Effector CD4-positive, alpha-beta T cell (primary cell): ENCODE measurements at regions not wholly inside any gene's neighbourhood (a gene's known extent, or its start where the extent isn't known, plus 50 kb on each side); places are given as distances from the start of the nearest gene placed in this dataset.
"Not testable (repeated sequence)": the region's sequence is repeated elsewhere in the genome, so short reads cannot be mapped to it uniquely, and the experiment has no call there.

Source experiments
- DNase-seq: peaks from one replicate; pipeline ENCODE4 v3.0.0-alpha.2; 2020

DNA sequence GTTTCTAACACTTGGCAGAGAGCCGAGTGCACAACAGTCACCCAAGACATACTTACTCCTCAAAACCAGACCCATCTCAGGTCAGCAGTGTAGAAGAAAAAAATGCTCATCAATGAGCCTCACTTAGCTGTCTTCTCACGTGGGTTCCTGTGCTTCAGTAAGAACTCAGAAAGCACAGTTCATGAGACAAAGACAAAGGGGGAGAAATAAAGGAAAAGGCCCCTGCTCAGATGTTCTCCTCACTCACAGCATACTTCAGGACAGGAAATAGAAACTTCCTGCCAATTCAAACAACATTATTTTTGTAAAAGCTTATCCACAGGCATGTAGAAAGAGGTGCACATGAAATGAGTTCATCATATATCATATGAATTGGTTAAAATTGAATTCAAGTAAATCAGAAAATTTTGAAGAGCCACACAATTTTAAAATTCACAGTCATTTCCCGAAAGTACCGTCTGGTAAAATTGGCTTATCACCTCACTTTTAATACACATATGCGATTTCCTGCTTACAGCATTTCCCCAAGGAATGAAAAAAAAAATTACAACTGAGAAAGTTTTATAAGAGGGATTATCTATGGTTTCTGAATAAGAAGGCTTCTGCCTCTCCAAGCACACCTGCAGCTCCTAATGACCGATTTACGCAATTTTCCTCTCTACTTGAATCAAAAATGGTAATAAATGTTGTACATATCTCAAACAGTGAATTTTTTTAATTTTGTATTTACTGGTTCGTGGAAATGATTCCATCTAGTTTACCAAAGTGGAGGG is 328.3 kb downstream of the TMEM167A start:
- DNase-seq = no peak

DNA sequence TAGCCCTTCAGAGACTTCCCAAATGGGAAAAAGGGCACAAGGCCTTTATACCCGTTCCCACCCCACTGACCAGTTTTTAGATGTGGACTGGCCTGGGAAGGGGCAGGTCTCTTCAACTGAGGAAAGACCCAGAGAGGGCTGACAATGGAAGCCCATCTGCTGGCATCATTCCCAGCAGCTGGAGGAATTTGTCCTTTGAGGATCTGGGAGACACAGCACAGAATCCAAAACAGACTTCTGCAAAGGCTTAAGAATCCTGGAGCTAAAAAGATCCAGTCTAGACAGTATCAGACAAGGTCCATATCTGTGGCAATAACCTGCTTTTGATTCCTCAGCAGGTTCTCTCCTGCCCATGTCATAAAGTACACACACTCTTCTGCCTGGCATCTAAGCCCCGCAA is 329.2 kb downstream of the TMEM167A start:
- no peak for DNase-seq

DNA sequence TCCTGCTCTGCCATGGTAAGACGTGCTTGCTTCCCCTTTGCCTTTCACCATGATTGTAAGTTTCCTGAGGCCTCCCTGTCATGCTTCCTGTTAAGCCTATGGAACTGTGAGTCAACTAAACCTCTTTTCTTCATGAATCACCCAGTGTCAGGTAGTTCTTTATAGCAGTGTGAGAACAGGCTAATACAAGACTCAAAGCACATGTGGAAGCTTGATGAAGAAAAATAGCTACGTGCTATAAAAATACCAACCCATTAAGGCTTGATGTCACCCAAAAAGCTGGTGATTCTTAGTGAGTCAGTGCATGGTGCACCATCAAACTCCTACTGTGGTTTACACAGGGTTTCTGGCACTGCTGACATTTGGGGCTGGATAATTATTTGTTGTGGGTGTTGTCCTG is 332.2 kb downstream of the TMEM167A start:
- DNase-seq = no peak

DNA sequence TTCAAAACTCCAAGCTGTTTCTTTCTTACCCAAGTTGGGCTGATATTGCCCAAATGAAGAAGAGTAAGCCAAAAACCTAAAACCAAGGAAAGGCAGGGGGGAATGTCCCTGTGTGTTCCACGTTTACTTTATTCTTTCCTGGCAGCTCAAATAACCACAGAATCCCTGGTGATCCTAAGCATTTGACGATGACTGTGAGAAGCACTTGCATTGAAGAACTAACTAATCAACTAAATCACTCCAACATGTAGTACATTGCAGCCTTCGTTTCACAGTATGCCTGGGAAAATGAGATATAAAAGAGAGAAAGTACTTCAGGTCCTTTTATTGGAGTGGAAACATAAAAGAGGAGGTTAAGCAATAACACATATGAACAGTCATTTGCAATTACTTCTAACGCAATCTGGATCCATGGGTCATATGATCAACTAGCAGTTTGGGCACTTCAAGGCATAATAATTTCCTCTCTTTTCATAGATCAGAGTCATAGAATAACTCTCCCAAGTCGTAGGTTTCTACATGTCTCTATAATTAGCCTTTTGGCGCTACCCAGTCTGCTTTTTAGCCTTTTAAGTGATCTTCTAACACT is 338.4 kb downstream of the TMEM167A start:
- no peak for DNase-seq

DNA sequence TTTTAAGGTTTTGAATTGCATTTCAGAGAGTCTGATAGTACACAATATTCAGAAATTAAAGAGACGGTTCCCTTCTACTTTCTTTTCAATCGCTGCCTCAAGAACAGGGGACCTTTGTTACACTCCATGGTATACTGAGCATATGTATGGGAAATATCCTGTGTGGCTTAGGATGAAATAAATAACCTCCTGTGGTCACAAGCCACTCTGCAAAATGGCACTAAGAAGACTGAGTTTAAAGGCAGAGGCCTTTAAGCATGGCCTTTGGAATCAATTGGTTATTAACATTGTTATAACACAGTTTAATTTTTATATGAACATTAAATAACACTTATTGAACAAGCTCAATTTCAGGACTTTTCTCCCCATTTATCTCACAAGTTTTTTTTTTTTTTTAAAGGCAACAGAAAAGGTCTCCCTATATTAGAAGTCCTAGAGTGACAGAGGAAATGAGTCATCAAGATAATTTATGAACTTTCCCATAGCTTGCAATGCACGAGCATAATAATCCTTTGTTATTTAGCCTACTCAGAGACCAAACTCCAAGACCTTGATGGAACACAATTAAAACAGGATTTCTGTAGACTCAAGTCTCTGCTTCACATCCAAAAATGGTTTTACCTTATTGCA is 341.9 kb downstream of the TMEM167A start:
- DNase-seq = no peak

DNA sequence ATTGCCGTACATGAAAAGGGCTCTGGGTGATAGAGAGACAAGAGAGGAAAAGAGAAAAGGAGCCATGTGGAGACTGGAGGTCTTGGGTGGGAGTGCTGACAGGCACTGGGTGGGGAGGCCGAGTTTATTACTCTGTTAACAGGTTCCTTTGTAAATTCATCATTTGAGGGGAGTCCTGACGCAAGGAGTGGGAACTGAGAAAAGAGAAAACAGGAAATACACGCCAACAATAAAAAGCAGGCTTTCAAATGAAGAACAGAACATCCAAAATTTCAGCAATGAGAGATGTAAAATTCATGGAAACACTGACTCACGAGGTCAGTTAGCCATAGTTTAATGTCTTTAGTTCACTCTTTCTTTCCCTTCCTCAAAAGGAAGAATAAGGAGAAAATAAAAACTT is 342.8 kb downstream of the TMEM167A start:
- no peak for DNase-seq

DNA sequence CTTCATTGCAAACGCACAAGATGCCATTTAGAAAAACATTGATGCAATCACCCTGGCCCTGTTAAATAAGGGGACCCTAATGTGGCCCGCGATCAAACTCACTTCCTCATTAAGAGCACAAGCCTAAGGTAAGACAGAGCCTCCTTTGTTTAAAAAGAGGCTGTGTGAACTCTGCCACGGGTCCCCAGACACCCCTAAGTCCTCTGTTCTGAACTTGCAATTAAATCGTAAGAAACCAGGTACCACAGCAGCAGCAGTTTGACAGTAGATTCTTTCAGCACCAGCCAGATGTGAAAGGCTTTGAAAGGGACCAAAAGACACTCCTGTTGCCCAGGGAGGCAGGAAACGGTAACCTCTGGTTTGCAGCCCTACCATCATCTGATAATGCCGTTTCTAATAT is 346.3 kb downstream of the TMEM167A start:
- no peak for DNase-seq

DNA sequence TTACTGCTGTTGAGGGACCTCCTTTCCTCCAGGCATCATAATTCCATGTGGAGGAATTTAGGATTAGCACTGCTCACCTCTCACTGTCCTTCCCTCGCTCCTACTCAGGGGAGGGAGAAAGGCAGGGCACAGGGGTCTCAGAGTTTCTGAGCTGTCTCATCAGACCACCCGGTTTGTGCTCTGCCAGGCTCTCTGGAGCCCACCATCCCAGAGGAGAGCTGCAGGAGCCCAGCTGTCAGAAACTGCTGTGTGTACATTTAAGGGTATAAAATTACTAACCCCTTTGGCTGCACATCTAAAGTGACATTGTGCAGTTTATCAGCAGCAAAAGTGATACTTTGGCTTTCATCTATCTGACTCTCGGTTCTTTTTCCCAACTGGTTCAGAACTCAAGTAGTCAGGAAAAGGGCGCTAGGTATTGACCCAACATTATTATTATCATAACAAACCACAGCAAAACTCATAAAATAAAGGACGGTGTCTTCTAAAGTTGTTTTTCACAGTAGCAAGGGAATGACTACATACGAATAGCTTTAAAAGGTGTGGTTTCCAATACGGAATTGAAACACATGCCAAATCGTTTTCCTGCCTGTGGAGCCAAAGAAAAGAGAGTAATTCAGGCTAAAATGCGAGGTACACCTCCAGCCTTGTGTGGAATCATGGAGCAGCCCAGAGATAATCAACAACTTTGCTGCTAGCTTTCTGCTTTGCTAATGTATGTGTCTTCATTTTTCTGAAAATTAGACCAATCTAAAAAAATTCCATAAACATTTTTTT is 348.1 kb downstream of the TMEM167A start:
- no peak for DNase-seq

DNA sequence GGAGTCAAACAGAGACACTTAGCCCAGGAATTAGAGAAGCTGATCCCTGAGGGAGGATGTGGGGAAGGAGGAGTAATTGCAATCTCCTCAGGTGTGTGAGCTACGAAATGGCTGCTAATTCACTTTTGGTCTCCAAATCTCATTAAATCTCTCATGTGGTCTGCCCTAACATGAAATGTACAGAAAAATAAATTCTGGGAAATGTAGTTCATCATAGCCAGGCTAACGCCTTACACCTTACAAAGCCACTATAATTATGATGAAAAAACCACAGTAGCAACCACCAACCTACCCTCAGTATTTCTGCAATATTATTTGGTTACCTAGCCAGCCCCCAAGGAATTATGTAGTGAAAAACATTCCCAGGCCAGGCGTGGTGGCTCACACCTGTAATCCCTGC is 354.0 kb downstream of the TMEM167A start:
- DNase-seq = no peak

DNA sequence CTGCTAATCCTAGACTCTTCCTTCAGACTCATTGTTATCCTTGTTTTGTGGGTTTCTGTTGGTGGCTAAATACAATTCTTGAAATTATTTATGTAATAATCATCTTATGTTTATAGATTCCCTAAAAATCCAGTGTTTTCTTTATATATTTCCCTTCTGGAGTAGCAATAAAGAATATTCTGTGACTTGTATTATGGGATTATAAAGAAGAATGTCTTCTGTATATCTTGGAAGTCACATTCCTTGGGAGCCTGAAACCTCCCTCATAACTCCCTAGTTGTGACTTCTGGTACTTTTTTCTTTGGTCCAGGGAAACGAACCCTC is 356.1 kb downstream of the TMEM167A start:
- no peak for DNase-seq

DNA sequence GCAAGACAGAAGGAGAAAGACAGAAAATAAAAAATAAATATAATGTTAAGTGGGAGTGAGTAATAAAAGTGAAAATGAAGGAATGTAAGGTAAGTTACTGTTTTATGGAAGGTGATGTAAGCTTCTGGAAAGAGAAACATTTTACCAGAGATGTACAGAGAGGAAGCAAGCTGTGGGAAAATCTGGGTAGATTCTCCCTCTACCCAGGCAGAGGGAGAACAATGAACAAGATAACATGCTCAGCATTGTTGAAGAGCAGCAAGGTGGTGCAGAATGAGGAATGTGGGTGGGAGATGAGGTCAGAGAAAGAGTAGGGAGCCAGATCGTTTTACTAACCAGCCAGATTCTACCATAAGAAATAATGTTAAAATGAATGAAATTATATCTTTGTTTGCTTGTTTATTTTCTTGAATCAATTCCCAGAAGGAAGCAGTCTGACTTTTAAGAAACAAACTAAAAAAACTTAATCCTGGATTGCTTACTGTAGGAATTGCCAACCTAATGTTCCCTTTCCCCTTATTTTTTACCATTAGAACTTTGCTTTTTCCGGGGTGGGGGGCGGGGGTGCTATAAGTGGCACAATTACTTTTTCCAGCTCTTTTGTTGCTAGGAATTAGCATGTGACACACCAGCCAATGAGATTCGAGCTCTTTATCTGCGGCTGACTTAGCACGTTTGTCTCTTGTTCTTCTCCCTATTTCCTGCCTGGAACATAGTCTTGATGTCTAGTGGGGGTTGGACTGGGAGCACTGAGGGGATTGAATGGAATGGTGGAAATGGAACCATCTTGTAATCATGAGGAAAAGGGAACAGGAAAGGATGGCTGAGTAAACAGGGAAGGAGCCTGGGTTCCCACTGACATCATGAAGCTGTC is 356.7 kb downstream of the TMEM167A start:
- no peak for DNase-seq

DNA sequence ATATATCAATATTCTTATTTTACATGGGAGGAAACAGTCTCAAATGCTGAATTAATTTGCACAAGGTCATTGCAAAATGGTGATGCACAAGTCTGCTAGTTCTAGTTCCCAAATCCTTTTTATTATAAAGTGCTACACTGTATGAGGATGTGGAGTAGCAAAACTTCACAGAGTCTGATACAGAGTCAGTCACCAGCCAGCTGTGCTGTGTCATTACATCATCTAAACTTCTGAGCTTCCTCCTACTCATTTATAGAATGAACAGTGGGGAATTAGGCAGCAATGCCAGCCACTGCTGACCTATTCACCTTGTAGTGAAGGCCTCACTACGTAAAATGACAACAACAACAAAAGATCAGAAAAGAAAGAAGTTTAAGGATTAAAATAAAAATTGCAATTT is 357.8 kb downstream of the TMEM167A start:
- no peak for DNase-seq

DNA sequence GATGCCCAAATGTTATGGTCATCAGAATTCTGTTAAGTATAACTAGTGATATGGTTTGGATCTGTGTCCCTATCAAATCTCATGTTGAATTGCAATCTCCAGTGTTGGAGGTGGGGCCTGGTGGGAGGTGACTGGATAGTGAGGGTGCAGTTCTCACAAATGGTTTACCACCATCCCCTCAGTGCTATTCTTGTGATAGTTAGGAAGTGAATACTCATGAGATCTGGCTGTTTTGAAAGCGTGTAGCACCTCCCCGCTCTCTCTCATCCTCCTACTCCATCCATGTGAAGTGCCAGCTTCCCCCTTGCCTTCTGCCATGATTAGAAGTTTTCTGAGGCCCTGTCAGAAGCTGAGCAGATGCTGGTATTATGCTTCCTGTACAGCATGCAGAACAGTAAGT is 359.5 kb downstream of the TMEM167A start:
- no peak for DNase-seq

DNA sequence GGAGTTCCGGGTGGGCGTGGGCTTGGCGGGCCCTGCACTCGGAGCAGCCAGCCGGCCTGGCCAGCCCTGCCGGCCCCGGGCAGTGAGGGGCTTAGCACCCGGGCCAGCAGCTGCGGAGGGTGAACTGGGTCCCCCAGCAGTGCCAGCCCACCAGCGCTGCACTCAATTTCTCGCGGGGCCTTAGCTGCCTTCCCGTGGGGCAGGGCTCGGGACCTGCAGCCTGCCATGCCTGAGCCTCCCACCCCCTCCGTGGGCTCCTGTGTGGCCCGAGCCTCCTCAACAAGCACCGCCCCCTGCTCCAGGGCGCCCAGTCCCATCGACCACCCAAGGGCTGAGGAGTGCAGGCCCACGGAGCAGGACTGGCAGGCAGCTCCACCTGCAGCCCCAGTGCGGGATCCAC is 362.5 kb downstream of the TMEM167A start:
- DNase-seq = not testable (repeated sequence)

DNA sequence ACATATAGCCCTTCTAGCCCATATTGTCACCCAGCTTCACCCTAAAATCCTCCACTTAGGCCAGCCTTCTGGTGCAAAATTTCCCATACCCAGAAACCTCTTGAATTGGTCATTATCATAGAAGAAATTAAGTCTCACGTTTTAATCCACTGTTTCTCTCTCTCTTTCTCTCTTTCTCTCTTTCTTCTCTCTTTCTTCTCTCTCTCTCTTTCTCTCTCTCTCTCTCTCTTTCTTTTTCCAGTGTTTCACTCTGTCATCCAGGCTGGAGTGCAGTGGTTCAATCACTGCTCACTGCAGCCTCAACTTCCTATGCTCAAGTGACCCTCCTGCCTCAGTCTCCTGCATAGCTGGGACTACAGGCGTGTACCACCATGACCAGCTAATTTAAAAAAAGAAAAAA is 363.4 kb downstream of the TMEM167A start:
- no peak for DNase-seq

DNA sequence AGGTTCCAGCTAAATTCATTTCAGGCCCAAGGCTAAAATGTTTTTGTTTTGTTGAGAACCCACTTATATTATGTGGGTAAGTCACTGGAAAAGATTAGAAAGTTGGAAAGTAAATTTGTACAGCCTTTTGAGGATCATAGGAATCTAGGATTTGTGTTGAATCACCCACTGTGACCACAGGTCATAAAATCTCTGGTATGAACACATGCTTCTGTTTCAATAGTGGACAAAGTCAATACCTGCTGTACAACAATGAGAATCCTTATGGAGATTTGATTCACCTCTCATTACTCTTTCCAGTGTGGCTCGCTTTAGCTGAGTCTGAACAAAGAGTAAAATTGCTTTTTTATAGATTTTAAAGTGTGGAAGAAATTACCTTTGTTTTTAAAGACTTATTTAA is 369.5 kb downstream of the TMEM167A start:
- DNase-seq = no peak

DNA sequence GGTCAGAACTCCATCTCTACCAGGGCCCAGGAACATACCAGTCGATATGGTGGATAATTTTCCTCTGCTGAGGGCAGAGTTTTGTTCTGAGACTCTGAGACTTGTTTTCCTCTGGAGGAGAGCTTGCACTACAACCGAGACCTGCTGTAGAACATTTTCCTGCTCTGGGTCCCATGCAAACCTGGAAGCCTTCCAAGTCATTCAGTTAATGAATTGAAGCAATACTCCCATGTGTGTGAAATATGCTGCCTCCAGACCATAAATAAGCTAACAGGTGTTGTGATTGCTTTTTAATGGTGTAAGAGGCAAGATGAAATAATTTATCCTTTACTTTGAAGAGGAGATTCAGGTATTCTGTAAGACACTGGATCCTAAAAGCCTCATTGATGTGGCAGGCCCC is 372.8 kb downstream of the TMEM167A start:
- DNase-seq = no peak

DNA sequence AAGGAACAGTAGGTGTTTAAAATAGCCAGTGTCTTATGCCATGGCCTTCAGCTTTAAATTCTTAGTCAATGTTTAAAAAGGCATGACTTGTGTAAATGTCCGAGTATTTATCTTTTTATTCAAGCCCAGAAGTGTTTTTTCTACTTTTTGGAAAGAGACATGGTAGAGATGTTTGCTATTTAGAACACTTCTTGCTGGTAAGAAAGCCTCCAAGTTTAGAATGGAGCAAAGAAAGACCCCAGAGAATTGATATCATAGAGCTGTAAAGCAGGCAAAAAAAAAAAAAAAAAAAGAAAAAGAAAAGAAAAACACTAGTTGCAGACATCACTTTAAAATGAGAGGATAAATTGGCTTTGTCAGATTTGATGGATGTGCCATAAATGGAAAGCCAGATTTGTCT is 375.1 kb downstream of the TMEM167A start:
- no peak for DNase-seq

DNA sequence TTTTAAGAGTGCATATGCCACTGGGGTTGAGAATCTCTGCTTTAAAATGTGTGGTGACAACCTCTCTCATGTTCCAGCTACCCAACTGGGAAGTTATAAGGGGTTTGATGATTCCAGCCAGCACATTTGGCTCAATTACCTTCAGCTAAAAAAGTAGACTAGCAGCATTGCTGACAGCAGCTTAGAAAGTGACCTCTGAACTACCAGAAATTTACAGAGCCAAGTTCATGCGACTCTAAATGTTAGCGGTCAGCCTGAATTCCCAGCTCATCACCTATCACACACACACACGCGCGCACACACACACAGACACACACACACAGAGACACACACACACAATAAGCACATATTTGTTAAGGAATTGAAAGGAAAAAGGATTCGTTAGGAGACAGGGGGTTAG is 377.5 kb downstream of the TMEM167A start:
- no peak for DNase-seq

DNA sequence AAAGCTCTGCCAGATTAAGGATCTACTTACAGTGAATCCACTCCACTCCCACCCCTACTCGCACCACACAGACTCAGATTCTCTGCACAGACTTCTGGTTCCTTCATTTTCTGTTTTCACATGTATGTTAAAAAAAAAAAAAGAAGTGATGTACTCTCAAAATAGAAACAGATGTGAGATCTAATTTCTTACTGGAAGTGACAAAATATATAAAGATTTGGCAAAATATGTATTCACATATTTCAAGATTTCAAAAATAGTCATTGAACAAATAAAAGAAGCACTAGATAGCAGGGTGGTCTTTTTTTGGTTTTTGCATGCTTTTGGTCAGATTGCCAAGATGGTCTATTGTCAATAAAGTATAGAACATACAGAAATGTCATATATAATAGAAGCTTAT is 379.2 kb downstream of the TMEM167A start:
- no peak for DNase-seq

DNA sequence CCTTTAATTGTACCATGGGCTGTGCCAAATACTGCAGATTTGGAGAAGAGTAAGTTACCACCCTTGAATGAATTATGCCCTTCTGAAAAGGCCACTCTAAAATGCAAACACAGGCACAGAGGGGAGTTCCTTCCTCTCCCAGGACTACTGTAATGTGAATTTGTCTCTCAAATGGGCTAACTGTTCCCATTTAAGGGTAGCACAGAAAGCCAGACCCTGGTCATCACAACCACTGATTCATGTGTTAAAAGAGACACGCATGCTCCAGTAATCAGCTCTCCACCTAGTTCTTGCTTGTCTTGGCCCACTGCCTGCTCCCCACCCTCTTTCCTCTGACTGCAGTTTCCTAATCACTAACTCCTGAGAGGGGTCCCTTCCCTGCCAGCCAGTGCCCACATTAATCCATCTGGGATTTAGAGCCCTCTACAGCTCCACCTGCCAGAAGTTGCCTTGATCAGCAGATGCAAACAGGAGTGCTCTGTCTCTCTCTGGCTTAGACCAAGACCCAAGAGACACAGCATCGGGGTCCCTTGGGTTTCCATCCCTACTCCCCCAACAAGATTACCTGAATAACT is 382.4 kb downstream of the TMEM167A start:
- no peak for DNase-seq

DNA sequence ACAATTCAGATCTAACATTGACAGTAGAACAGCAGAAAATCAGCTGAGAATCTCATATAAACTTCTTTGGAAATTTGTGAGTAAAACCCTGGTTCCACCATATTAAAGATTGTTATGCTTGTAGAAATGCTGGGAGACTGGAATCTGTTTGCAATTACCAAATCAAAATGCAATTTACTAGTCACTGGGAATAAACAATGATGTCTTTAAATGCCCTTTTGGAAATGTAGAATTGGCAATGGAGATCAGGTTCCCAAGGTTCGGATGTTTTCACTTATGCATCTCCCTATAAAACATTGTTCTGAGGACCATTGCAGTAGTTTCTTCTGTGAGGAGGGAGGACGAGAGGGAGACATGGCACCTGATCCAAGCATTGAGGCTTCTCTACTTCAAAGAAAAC is 384.4 kb downstream of the TMEM167A start:
- no peak for DNase-seq
